Lower leg skin (tissue), 3 donors: ENCODE measurements at regions not wholly inside any gene's neighbourhood (a gene's known extent, or its start where the extent isn't known, plus 50 kb on each side); places are given as distances from the start of the nearest gene placed in this dataset.

Experiments
- POLR2A ChIP-seq, 2 donors: fragments of 450-650 bp; IDR thresholded peaks; one replicate each; pipeline ENCODE4 v1.6.1; 2016 to 2017; ENCODE audit warnings: antibody characterized with exemption in 2 of 2, mild to moderate bottlenecking in 1 of 2, moderate library complexity in 1 of 2
- TF ChIP-seq, protein P1 (sequence below), 3 donors: fragments of 450-650 bp; IDR thresholded peaks; one replicate each; pipeline ENCODE4 v1.5.1; 2016; ENCODE audit warnings: antibody characterized with exemption in 3 of 3, mild to moderate bottlenecking in 3 of 3, moderate library complexity in 2 of 3

DNA sequence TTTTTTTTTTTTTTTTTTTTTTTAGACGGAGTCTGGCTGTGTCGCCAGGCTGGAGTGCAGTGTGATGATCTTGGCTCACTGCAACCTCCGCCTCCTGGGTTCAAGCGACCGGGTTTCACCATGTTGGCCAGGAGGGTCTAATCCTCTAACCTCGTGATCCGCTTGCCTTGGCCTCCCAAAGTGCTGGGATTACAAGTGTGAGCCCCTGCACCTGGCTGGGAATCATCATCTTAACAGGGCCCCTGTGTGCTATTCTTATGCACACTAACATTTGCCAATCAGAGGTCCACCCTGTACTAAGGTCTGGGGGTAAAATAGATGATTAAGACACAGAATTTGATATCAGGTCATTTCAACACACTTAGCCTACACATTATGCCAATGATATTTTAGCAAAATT, 278.7 kb upstream of the CHRM3 start:
- TF ChIP-seq, protein P1, sequence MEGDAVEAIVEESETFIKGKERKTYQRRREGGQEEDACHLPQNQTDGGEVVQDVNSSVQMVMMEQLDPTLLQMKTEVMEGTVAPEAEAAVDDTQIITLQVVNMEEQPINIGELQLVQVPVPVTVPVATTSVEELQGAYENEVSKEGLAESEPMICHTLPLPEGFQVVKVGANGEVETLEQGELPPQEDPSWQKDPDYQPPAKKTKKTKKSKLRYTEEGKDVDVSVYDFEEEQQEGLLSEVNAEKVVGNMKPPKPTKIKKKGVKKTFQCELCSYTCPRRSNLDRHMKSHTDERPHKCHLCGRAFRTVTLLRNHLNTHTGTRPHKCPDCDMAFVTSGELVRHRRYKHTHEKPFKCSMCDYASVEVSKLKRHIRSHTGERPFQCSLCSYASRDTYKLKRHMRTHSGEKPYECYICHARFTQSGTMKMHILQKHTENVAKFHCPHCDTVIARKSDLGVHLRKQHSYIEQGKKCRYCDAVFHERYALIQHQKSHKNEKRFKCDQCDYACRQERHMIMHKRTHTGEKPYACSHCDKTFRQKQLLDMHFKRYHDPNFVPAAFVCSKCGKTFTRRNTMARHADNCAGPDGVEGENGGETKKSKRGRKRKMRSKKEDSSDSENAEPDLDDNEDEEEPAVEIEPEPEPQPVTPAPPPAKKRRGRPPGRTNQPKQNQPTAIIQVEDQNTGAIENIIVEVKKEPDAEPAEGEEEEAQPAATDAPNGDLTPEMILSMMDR (IDR thresholded peaks at IDR 0.05), result no peak
- TF ChIP-seq POLR2A (IDR thresholded peaks at IDR 0.05), result no peak
